K562 (cell line): ENCODE measurements at regions not wholly inside any gene's neighbourhood (a gene's known extent, or its start where the extent isn't known, plus 50 kb on each side); places are given as distances from the start of the nearest gene placed in this dataset.

Source experiments
- ATAC-seq: fragments of 200-7000 bp; cut with Tn5 transposase; 3 replicates; pipeline ENCODE4 v1.9.1; 2020; ENCODE audit warnings: moderate library complexity
- BruUV-seq: library from RNA; stranded (reverse); fragments of 400-500 nt; replicated peaks from 2 replicates; lab custom pipeline; 2021; lab: Mats Ljungman, UMichigan
- CTCF ChIA-PET: fragments of 300-600 bp; formaldehyde crosslinking; extraction: SDS; loops from one replicate; lab custom pipeline; 2021; ENCODE audit warnings: low intra/inter-chr PET ratio; lab: Yijun Ruan, JAX
- POLR2A ChIA-PET: fragments of 300-600, 350-650 bp; sonication (Branson Sonifier 250); formaldehyde crosslinking; extraction: SDS; loops from one replicate; lab custom pipeline; 2021; ENCODE audit warnings: antibody characterized with exemption, inconsistent platforms; lab: Yijun Ruan, JAX
- DNase-seq, 4 experiments: peaks; one replicate each; pipeline versions ENCODE4 v3.0.0 to v3.0.0-alpha.2; 2011 to 2018; ENCODE audit warnings: low spot score in 3 of 4, mixed read lengths in 3 of 4; ENCODE audit errors: extremely low read depth in 1 of 4
- FAIRE-seq: peaks from 2 replicates; lab custom pipeline; 2011; peaks lifted over from hg19 to GRCh38; lab: Jason Lieb, UNC
- H2AFZ ChIP-seq: 2 replicates; pipeline ENCODE4 v1.6.0; 2011; ENCODE audit warnings: low read depth, low read length, control low read depth, inconsistent platforms
- H3K27ac ChIP-seq: fragments of 200-600 bp; 3 replicates; pipeline ENCODE4 v1.8.0; 2011; ENCODE audit warnings: low read depth, mild to moderate bottlenecking, control low read depth, inconsistent platforms, low read length, moderate library complexity, mixed read lengths; ENCODE audit errors: extremely low read depth
- H3K27me3 ChIP-seq, 2 experiments: fragments of 300-600 bp in 1 of 2; 2 replicates in 1 of 2; 3 replicates in 1 of 2; pipeline versions ENCODE4 v1.6.0 to v1.8.0; 2011; ENCODE audit warnings: inconsistent platforms in 2 of 2, low read length in 2 of 2, mild to moderate bottlenecking in 1 of 2, mixed read lengths in 1 of 2, moderate library complexity in 1 of 2; ENCODE audit not compliant: control insufficient read depth in 2 of 2, insufficient read depth in 2 of 2
- H3K36me3 ChIP-seq: fragments of 300-600 bp; 3 replicates; pipeline ENCODE4 v1.8.0; 2011; ENCODE audit warnings: mild to moderate bottlenecking, low read length, inconsistent platforms; ENCODE audit not compliant: control insufficient read depth, insufficient read depth
- H3K4me1 ChIP-seq, 2 experiments: fragments of 200-600 bp in 1 of 2; replicated peaks in 1 of 2; 2 replicates in 1 of 2; 3 replicates in 1 of 2; pipeline versions ENCODE4 v1.5.1 to v1.8.0; 2011; ENCODE audit warnings: inconsistent platforms in 2 of 2, low read length in 2 of 2, mild to moderate bottlenecking in 1 of 2, mixed read lengths in 1 of 2, moderate library complexity in 1 of 2; ENCODE audit not compliant: control insufficient read depth in 2 of 2, insufficient read depth in 2 of 2
- H3K4me2 ChIP-seq: 2 replicates; pipeline ENCODE4 v1.6.1; 2011; ENCODE audit warnings: low read length, control low read depth, inconsistent platforms, mixed read lengths; ENCODE audit not compliant: insufficient read depth
- H3K4me3 ChIP-seq: fragments of 200-600 bp; sonication (generic), shearing (Covaris generic); 2 replicates; pipeline ENCODE4 v1.5.1; 2016; ENCODE audit warnings: control low read depth, inconsistent platforms
- H3K79me2 ChIP-seq: fragments of 200-600 bp; 3 replicates; pipeline ENCODE4 v1.8.0; 2011; ENCODE audit warnings: low read length, inconsistent platforms; ENCODE audit not compliant: control insufficient read depth, insufficient read depth
- H3K9ac ChIP-seq, 2 experiments: 2 replicates each; pipeline versions ENCODE4 v1.6.0 to v1.6.1; 2011; ENCODE audit warnings: low read depth in 2 of 2, low read length in 2 of 2, control low read depth in 1 of 2, inconsistent platforms in 1 of 2, mild to moderate bottlenecking in 1 of 2, mixed read lengths in 1 of 2; ENCODE audit not compliant: insufficient read depth in 1 of 2
- H3K9me1 ChIP-seq: one replicate; pipeline ENCODE4 v1.6.0; 2011; ENCODE audit warnings: inconsistent platforms, mild to moderate bottlenecking, low read length, moderate library complexity; ENCODE audit not compliant: control insufficient read depth, insufficient read depth
- H3K9me3 ChIP-seq: replicated peaks from 2 replicates; pipeline ENCODE4 v1.5.1; 2011; ENCODE audit warnings: low read depth, low read length, inconsistent platforms; ENCODE audit not compliant: control insufficient read depth, insufficient read depth
- H4K20me1 ChIP-seq: replicated peaks from 2 replicates; pipeline ENCODE4 v1.6.1; 2011; ENCODE audit warnings: low read length, inconsistent platforms, mixed read lengths; ENCODE audit not compliant: control insufficient read depth, insufficient read depth
- AFF1 ChIP-seq, 2 experiments: fragments of 450-650 bp; IDR thresholded peaks; 2 replicates each; pipeline ENCODE4 v1.6.1; 2018; ENCODE audit warnings: mild to moderate bottlenecking in 2 of 2, low read depth in 1 of 2; ENCODE audit not compliant: partially characterized antibody in 2 of 2
- FOSL1 ChIP-seq: fragments of 200-800 bp; sonication (Bioruptor generic); conservative IDR thresholded peaks from 2 replicates; pipeline ENCODE4 v1.6.1; 2016; ENCODE audit warnings: missing genetic modification characterization, missing compliant biosample characterization
- HNRNPK ChIP-seq: fragments of 200-400 bp; formaldehyde crosslinking; IDR thresholded peaks from one replicate; pipeline ENCODE4 v1.6.1; 2018; ENCODE audit warnings: mild to moderate bottlenecking, low read depth, low read length; ENCODE audit not compliant: poor library complexity, severe bottlenecking
- JUND ChIP-seq, 2 experiments: IDR thresholded peaks; 2 replicates in 1 of 2; 3 replicates in 1 of 2; pipeline ENCODE4 v1.6.1; 2011; ENCODE audit warnings: borderline replicate concordance in 2 of 2, low read depth in 2 of 2, low read length in 2 of 2, improper control_type of control experiment in 1 of 2, missing biosample characterization in 1 of 2, missing genetic modification characterization in 1 of 2, missing genetic modification reagents in 1 of 2
- MTA2 ChIP-seq: fragments of 450-650 bp; IDR thresholded peaks from 2 replicates; pipeline ENCODE4 v1.6.1; 2016; ENCODE audit warnings: low read depth
- NEUROD1 ChIP-seq: fragments of 150-350 bp; IDR thresholded peaks from 2 replicates; pipeline ENCODE4 v1.6.1; 2014; ENCODE audit warnings: borderline replicate concordance, low read length, low read depth; ENCODE audit not compliant: partially characterized antibody
- PATZ1 ChIP-seq: fragments of 250-450 bp; sonication (Bioruptor Pico); IDR thresholded peaks from 2 replicates; pipeline ENCODE4 v1.5.0; 2020; ENCODE audit warnings: mild to moderate bottlenecking, borderline replicate concordance
- PML ChIP-seq: IDR thresholded peaks from 2 replicates; pipeline ENCODE4 v1.6.1; 2012; ENCODE audit warnings: low read length, inconsistent platforms
- PTBP1 ChIP-seq: fragments of 200-400 bp; formaldehyde crosslinking; IDR thresholded peaks from 2 replicates; pipeline ENCODE4 v1.6.1; 2017; ENCODE audit warnings: low read depth, low read length
- SP1 ChIP-seq: sonication (generic); formaldehyde crosslinking; IDR thresholded peaks from 2 replicates; pipeline ENCODE4 v1.8.1; 2022; ENCODE audit warnings: mild to moderate bottlenecking, missing genetic modification reagents
- STAG1 ChIP-seq: sonication (generic); formaldehyde crosslinking; IDR thresholded peaks from 2 replicates; pipeline ENCODE4 v1.5.0; 2020; ENCODE audit warnings: missing genetic modification reagents, borderline replicate concordance
- YBX1 ChIP-seq: fragments of 450-650 bp; IDR thresholded peaks from 2 replicates; pipeline ENCODE4 v1.7.1; 2016; ENCODE audit warnings: mild to moderate bottlenecking
- WGBS: fragments of 100-300 bp; shearing (Covaris generic); methylation state at CpG from one replicate; pipeline ENCODE4 v1.1.6; 2016; ENCODE audit warnings: low coverage, mixed read lengths; ENCODE audit not compliant: insufficient coverage; ENCODE audit errors: missing lambda C conversion rate; 5-methylcytosine and 5-hydroxymethylcytosine counted together
- in situ Hi-C: fragments of 300-500 bp; cut with MboI; formaldehyde crosslinking; loops from 4 replicates; pipeline ENCODE4 v1.15.0; 2018; ENCODE audit warnings: inconsistent platforms, mixed read lengths
- intact Hi-C: fragments of 100-400 bp; cut with micrococcal nuclease; formaldehyde crosslinking; loops from 2 replicates; pipeline ENCODE4 v1.14.2; 2022
- TF ChIP-seq, protein P1 (sequence below): sonication (generic); formaldehyde crosslinking; IDR thresholded peaks from 2 replicates; pipeline ENCODE4 v1.8.0; 2022; ENCODE audit warnings: missing genetic modification reagents, mild to moderate bottlenecking, borderline replicate concordance

- BruUV-seq, result no TSS peak
- H3K27me3 ChIP-seq, result no peaks in the 10 kb centered on the region
- FAIRE-seq (no peak), ATAC-seq (no peak), DNase-seq (no peak)
- no peaks in the 10 kb centered on the region for H3K79me2 ChIP-seq
- no peak overlapping the region for H3K4me2 ChIP-seq
- WGBS, result 2% methylated on average over 7 of the region's 18 CpGs
- no peak overlapping the region for H2AFZ ChIP-seq
- H4K20me1 ChIP-seq, result no peaks in the 10 kb centered on the region
- no peak overlapping the region for H3K27ac ChIP-seq
- H3K4me3 ChIP-seq, result no peak overlapping the region
- H3K9me1 ChIP-seq, result no peaks in the 10 kb centered on the region
- intact Hi-C loops, result no loop called here
- H3K9me3 ChIP-seq, result no peaks in the 10 kb centered on the region; the same call in 1 of the 2 replicates
- POLR2A ChIA-PET, result interaction anchor here (0.5 kb wide), 1 partner anchor 1204 kb away, joined by 3 read pairs; no protein-coding TSS in a partner anchor
- no peaks in the 10 kb centered on the region for H3K36me3 ChIP-seq
- H3K9ac ChIP-seq, result no peak overlapping the region
- in situ Hi-C loops, result no loop called here
- no peaks in the 10 kb centered on the region for H3K4me1 ChIP-seq
- CTCF ChIA-PET, result no interaction called here
- TF ChIP-seq MTA2 (no peak), JUND (IDR thresholded peaks at IDR 0.05; ENCODE audit: borderline replicate concordance, low read depth, low read length) (no peak), JUND (tag; IDR thresholded peaks at IDR 0.05; ENCODE audit: borderline replicate concordance, low read depth, low read length) (no peak), NEUROD1 (no peak), YBX1 (no peak), SP1 (CRISPR knock-in tag) (no peak), HNRNPK (no peak), AFF1 (IDR thresholded peaks at IDR 0.05; ENCODE audit: low read depth in 1 of 2, partially characterized antibody in 2 of 2) (no peak), STAG1 (CRISPR knock-in tag) (no peak), PML (no peak), FOSL1 (no peak), PTBP1 (no peak), PATZ1 (CRISPR knock-in tag) (no peak)
- TF ChIP-seq, protein P1, sequence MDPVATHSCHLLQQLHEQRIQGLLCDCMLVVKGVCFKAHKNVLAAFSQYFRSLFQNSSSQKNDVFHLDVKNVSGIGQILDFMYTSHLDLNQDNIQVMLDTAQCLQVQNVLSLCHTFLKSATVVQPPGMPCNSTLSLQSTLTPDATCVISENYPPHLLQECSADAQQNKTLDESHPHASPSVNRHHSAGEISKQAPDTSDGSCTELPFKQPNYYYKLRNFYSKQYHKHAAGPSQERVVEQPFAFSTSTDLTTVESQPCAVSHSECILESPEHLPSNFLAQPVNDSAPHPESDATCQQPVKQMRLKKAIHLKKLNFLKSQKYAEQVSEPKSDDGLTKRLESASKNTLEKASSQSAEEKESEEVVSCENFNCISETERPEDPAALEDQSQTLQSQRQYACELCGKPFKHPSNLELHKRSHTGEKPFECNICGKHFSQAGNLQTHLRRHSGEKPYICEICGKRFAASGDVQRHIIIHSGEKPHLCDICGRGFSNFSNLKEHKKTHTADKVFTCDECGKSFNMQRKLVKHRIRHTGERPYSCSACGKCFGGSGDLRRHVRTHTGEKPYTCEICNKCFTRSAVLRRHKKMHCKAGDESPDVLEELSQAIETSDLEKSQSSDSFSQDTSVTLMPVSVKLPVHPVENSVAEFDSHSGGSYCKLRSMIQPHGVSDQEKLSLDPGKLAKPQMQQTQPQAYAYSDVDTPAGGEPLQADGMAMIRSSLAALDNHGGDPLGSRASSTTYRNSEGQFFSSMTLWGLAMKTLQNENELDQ (CRISPR knock-in tag), result no peak
Observed at GRCh38 chr13:82165396-82166174, 1716.7 kb downstream of the SLITRK1 start.
